ENCODE measurements at regions not wholly inside any gene's neighbourhood (a gene's known extent, or its start where the extent isn't known, plus 50 kb on each side); places are given as distances from the start of the nearest gene placed in this dataset.

- no peak for DNase-seq (ENCODE audit: low spot score)
These were observed 113.3 kb upstream of the RAD23B start for GRCh38 chr9:107169796-107170195.

GRCh38 chr9:107170801-107171200 lies 112.3 kb upstream of the RAD23B start:
- DNase-seq (ENCODE audit: low spot score) = peak; percentile 19

- DNase-seq (ENCODE audit: low spot score) = peak; percentile 73
These were observed 110.7 kb upstream of the RAD23B start for GRCh38 chr9:107172160-107172978.

GRCh38 chr9:107172979-107173347 lies 110.1 kb upstream of the RAD23B start:
- DNase-seq (ENCODE audit: low spot score) = no peak

- DNase-seq (ENCODE audit: low spot score) = no peak
These were observed 109.5 kb upstream of the RAD23B start for GRCh38 chr9:107173422-107174180.

GRCh38 chr9:107174441-107174840 lies 108.6 kb upstream of the RAD23B start:
- DNase-seq (ENCODE audit: low spot score) = peak; percentile 29

- DNase-seq (ENCODE audit: low spot score) = no peak
These were observed 108.0 kb upstream of the RAD23B start for GRCh38 chr9:107175041-107175440.

- peak; percentile 19 for DNase-seq (ENCODE audit: low spot score)
These were observed 107.2 kb upstream of the RAD23B start for GRCh38 chr9:107175816-107176435.

- peak; percentile 49 for DNase-seq (ENCODE audit: low spot score)
These were observed 106.5 kb upstream of the RAD23B start for GRCh38 chr9:107176436-107177151.

- DNase-seq (ENCODE audit: low spot score) = no peak
These were observed 105.7 kb upstream of the RAD23B start for GRCh38 chr9:107177243-107177839.

GRCh38 chr9:107177857-107178256 lies 105.2 kb upstream of the RAD23B start:
- DNase-seq (ENCODE audit: low spot score) = no peak

GRCh38 chr9:107178293-107178692 lies 104.8 kb upstream of the RAD23B start:
- DNase-seq (ENCODE audit: low spot score) = no peak

- no peak for DNase-seq (ENCODE audit: low spot score)
These were observed 102.9 kb upstream of the RAD23B start for GRCh38 chr9:107180206-107180605.

GRCh38 chr9:107183176-107183575 lies 99.9 kb upstream of the RAD23B start:
- no peak for DNase-seq (ENCODE audit: low spot score)

GRCh38 chr9:107188376-107188775 lies 94.7 kb upstream of the RAD23B start:
- no peak for DNase-seq (ENCODE audit: low spot score)

- peak; percentile 67 for DNase-seq (ENCODE audit: low spot score)
These were observed 92.8 kb upstream of the RAD23B start for GRCh38 chr9:107190061-107190935.

- no peak for DNase-seq (ENCODE audit: low spot score)
These were observed 92.2 kb upstream of the RAD23B start for GRCh38 chr9:107190936-107191290.

- DNase-seq (ENCODE audit: low spot score) = no peak
These were observed 89.8 kb upstream of the RAD23B start for GRCh38 chr9:107193251-107193650.

- DNase-seq (ENCODE audit: low spot score) = no peak
These were observed 84.4 kb upstream of the RAD23B start for GRCh38 chr9:107198718-107199117.

GRCh38 chr9:107208121-107208520 lies 75.0 kb upstream of the RAD23B start:
- no peak for DNase-seq (ENCODE audit: low spot score)

GRCh38 chr9:107210775-107211174 lies 72.3 kb upstream of the RAD23B start:
- DNase-seq (ENCODE audit: low spot score) = no peak

Measured in AG08395 (cell line).